CD4-positive, CD25-positive, alpha-beta regulatory T cell (primary cell): ENCODE measurements at regions not wholly inside any gene's neighbourhood (a gene's known extent, or its start where the extent isn't known, plus 50 kb on each side); places are given as distances from the start of the nearest gene placed in this dataset.

Experiments used
- ATAC-seq, 2 donors: fragments of 150-1000 bp; cut with Tn5 transposase; one replicate each; pipeline ENCODE4 v1.10.0; 2021; ENCODE audit warnings: low read depth in 2 of 2, moderate number of reproducible peaks in 2 of 2, moderate library complexity in 1 of 2
- DNase-seq, 3 donors: peaks; one replicate each; pipeline versions ENCODE4 v3.0.0 to v3.0.0-alpha.2; 2012 to 2022; ENCODE audit warnings: mixed read lengths in 1 of 3
- H3K27ac ChIP-seq: one replicate; pipeline ENCODE4 v1.7.0; 2013; ENCODE audit warnings: mild to moderate bottlenecking, low read length; ENCODE audit not compliant: insufficient read depth, poor library complexity, severe bottlenecking
- H3K27me3 ChIP-seq: one replicate; pipeline ENCODE4 v1.7.0; 2013; ENCODE audit warnings: low read length; ENCODE audit not compliant: control insufficient read depth, insufficient read depth
- H3K36me3 ChIP-seq: one replicate; pipeline ENCODE4 v1.7.0; 2013; ENCODE audit warnings: mild to moderate bottlenecking, low read length, moderate library complexity; ENCODE audit not compliant: control insufficient read depth, insufficient read depth
- H3K4me1 ChIP-seq: 2 replicates; pipeline ENCODE4 v1.7.0; 2013; ENCODE audit warnings: mild to moderate bottlenecking, low read length; ENCODE audit not compliant: insufficient read depth, control insufficient read depth, poor library complexity, severe bottlenecking
- H3K4me3 ChIP-seq: one replicate; pipeline ENCODE4 v1.7.0; 2013; ENCODE audit warnings: low read depth, mild to moderate bottlenecking, low read length, moderate library complexity
- H3K9me3 ChIP-seq, 2 experiments: 1 replicate in 1 of 2; 2 replicates in 1 of 2; pipeline ENCODE4 v1.7.0; 2013; ENCODE audit warnings: low read length in 2 of 2, mild to moderate bottlenecking in 1 of 2, moderate library complexity in 1 of 2; ENCODE audit not compliant: control insufficient read depth in 2 of 2
- H3K27ac Mint-ChIP-seq, 3 donors: one replicate each; pipeline ENCODE4 v1.8.0; 2020 to 2022; ENCODE audit warnings: mild to moderate bottlenecking in 3 of 3, mixed read lengths in 3 of 3, moderate library complexity in 2 of 3
- H3K27me3 Mint-ChIP-seq: one replicate; pipeline ENCODE4 v1.8.0; 2022; ENCODE audit warnings: mild to moderate bottlenecking, mixed read lengths
- H3K36me3 Mint-ChIP-seq: one replicate; pipeline ENCODE4 v1.8.0; 2020; ENCODE audit warnings: mixed read lengths
- H3K4me1 Mint-ChIP-seq, 4 donors: one replicate each; pipeline ENCODE4 v1.8.0; 2020 to 2022; ENCODE audit warnings: mixed read lengths in 4 of 4, mild to moderate bottlenecking in 1 of 4
- H3K4me3 Mint-ChIP-seq, 4 donors: one replicate each; pipeline ENCODE4 v1.8.0; 2020 to 2022; ENCODE audit warnings: mild to moderate bottlenecking in 4 of 4, mixed read lengths in 4 of 4, moderate library complexity in 3 of 4
- H3K9me3 Mint-ChIP-seq, 7 donors: one replicate each; pipeline ENCODE4 v1.8.0; 2020 to 2022; ENCODE audit warnings: mixed read lengths in 7 of 7, mild to moderate bottlenecking in 3 of 7, moderate library complexity in 2 of 7

DNA sequence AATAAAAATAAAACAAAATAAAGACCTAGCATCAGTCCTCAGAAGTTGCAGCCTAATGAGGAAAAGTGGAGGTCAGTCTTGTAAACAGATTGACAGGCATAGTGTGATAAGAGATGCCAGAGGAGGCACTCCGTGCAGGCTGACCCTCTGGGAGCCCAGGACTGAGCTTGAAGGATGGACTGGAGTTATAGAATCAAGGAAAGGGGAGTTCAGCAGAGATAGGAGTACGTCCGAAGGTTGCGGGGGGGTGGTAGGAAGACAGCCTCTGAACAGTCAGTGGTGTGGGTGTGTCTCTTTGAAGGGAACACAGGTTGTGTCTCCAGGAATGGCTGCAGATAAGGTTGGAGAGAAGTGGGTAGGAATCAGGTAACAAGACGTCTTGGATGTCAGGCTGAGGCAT is 126.1 kb upstream of the CPEB4 start:
- Mint-ChIP-seq H3K27ac (peak overlapping the region in 2 of 3 donors; percentile 1 to 38), H3K4me1 (peaks cover 0 to 17% (median 10%) of the 10 kb centered on the region in 4 donors), H3K9me3 (peaks cover 0 to 4% (median 0%) of the 10 kb centered on the region in 7 donors), H3K36me3 (no peaks in the 10 kb centered on the region), H3K27me3 (peaks cover 10% of the 10 kb centered on the region), H3K4me3 (no peak overlapping the region)
- ATAC-seq (no peak), DNase-seq (no peak)
- peaks cover 9% of the 10 kb centered on the region for H3K4me1 ChIP-seq
- H3K27me3 ChIP-seq, result no peaks in the 10 kb centered on the region
- no peak overlapping the region for H3K27ac ChIP-seq
- no peaks in the 10 kb centered on the region for H3K36me3 ChIP-seq
- H3K9me3 ChIP-seq, result no peaks in the 10 kb centered on the region
- no peak overlapping the region for H3K4me3 ChIP-seq

DNA sequence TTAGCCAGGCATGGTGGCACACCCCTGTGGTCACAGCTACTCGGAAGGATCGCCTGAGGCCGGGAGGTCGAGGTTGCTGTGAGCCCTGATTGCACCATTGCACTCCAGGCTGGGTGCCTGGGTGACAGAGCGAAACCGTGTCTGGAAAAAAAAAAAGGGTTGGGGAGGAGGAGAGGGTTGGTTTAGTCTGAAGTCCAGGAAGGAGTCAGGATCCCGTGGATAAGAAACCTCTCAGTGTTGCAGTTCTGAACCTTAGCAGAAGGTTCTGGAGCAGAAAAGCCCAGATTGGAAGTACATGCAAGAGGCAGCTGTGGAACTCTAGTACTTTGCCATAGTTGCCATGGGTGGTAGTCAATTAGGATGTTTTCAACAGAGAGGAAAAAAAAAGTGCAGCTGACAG is 125.2 kb upstream of the CPEB4 start:
- peaks cover 0 to 3% (median 0%) of the 10 kb centered on the region in 7 donors for H3K9me3 Mint-ChIP-seq
- H3K27ac Mint-ChIP-seq, result no peak overlapping the region
- DNase-seq (no peak), ATAC-seq (no peak)
- H3K9me3 ChIP-seq, result no peaks in the 10 kb centered on the region
- H3K4me3 Mint-ChIP-seq, result no peak overlapping the region
- H3K4me3 ChIP-seq, result no peak overlapping the region
- peaks cover 0 to 17% (median 10%) of the 10 kb centered on the region in 4 donors for H3K4me1 Mint-ChIP-seq
- no peaks in the 10 kb centered on the region for H3K36me3 Mint-ChIP-seq
- no peaks in the 10 kb centered on the region for H3K36me3 ChIP-seq
- no peaks in the 10 kb centered on the region for H3K27me3 ChIP-seq
- H3K27ac ChIP-seq, result no peak overlapping the region
- H3K4me1 ChIP-seq, result peaks cover 9% of the 10 kb centered on the region
- H3K27me3 Mint-ChIP-seq, result peaks cover 6% of the 10 kb centered on the region

DNA sequence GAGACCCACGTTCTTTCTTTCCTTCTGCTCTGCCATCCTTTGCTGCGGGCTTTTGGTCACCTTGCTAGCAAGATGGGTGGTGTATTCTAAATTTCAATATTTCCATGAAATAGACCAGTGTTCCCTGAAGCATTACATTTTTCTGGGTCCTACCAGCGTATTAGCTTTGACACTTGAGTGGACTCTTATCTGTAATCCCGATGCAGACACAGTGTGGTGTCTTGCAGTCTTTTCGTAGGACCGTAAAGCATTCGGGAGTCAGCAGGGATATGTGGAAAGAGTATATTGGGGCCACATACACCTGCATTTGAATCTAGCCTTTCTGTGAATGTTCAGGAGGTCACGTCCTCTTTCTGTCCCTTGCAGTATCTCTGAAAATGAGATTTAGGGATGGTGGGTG is 124.7 kb upstream of the CPEB4 start:
- no peak overlapping the region for H3K4me3 ChIP-seq
- no peaks in the 10 kb centered on the region for H3K27me3 ChIP-seq
- Mint-ChIP-seq H3K4me1 (peaks cover 0 to 17% (median 10%) of the 10 kb centered on the region in 4 donors), H3K4me3 (no peak overlapping the region), H3K27me3 (peaks cover 6% of the 10 kb centered on the region), H3K36me3 (no peaks in the 10 kb centered on the region), H3K9me3 (peaks cover 0 to 3% (median 0%) of the 10 kb centered on the region in 7 donors), H3K27ac (no peak overlapping the region)
- no peak overlapping the region for H3K27ac ChIP-seq
- no peaks in the 10 kb centered on the region for H3K36me3 ChIP-seq
- ATAC-seq (no peak), DNase-seq (no peak)
- H3K9me3 ChIP-seq, result no peaks in the 10 kb centered on the region
- H3K4me1 ChIP-seq, result peaks cover 9% of the 10 kb centered on the region

GRCh38 chr5:173764332-173765028 is 123.7 kb upstream of the CPEB4 start:
- Mint-ChIP-seq H3K9me3 (peaks cover 0 to 3% (median 0%) of the 10 kb centered on the region in 7 donors), H3K4me3 (peak overlapping the region in 1 of 4 donors; percentile 29), H3K4me1 (peaks cover 0 to 17% (median 9%) of the 10 kb centered on the region in 4 donors), H3K27ac (peak overlapping the region; percentile 23 to 70 (median 70)), H3K27me3 (peaks cover 6% of the 10 kb centered on the region), H3K36me3 (no peaks in the 10 kb centered on the region)
- DNase-seq, result peak in 1 of 3 donors; percentile 12
- Histone ChIP-seq H3K36me3 (no peaks in the 10 kb centered on the region), H3K4me3 (no peak overlapping the region), H3K27ac (no peak overlapping the region), H3K4me1 (peaks cover 9% of the 10 kb centered on the region), H3K9me3 (no peaks in the 10 kb centered on the region), H3K27me3 (no peaks in the 10 kb centered on the region)
- peak in 1 of 2 donors; percentile 58 for ATAC-seq

- Mint-ChIP-seq H3K4me3 (peak overlapping the region in 1 of 4 donors; percentile 29), H3K36me3 (no peaks in the 10 kb centered on the region), H3K4me1 (peaks cover 0 to 17% (median 9%) of the 10 kb centered on the region in 4 donors), H3K27me3 (peaks cover 6% of the 10 kb centered on the region), H3K27ac (peak overlapping the region; percentile 23 to 70 (median 70)), H3K9me3 (peaks cover 0 to 3% (median 0%) of the 10 kb centered on the region in 7 donors)
- ATAC-seq (no peak), DNase-seq (peak in 1 of 3 donors; percentile 31)
- Histone ChIP-seq H3K27ac (no peak overlapping the region), H3K36me3 (no peaks in the 10 kb centered on the region), H3K4me1 (peaks cover 9% of the 10 kb centered on the region), H3K4me3 (no peak overlapping the region), H3K27me3 (no peaks in the 10 kb centered on the region), H3K9me3 (no peaks in the 10 kb centered on the region)
Observed at GRCh38 chr5:173765029-173765644, 123.0 kb upstream of the CPEB4 start.

DNA sequence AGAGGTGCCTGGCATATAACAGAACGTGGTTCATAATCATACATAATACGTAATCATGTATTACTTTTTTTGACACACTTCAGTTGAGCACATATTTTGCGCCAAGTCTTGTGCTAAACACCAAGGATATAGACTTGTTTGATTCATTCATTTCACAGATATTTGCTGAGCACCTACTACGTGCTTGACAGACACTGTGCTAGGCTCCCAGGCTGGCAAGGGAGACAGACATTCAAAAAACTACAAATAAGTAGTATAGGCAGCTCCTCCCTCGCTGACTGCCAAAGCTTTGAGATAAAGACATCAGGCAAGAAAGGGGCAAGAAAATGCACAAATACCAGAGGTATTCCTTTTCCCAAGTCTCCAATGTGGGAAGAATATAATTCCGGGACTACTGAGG is 122.5 kb upstream of the CPEB4 start:
- H3K27ac ChIP-seq, result no peak overlapping the region
- peak overlapping the region in 2 of 3 donors; percentile 1 to 2 for H3K27ac Mint-ChIP-seq
- no peaks in the 10 kb centered on the region for H3K27me3 ChIP-seq
- peaks cover 0 to 3% (median 0%) of the 10 kb centered on the region in 7 donors for H3K9me3 Mint-ChIP-seq
- H3K27me3 Mint-ChIP-seq, result peaks cover 6% of the 10 kb centered on the region
- no peaks in the 10 kb centered on the region for H3K9me3 ChIP-seq
- no peak overlapping the region for H3K4me3 Mint-ChIP-seq
- peaks cover 9% of the 10 kb centered on the region for H3K4me1 ChIP-seq
- H3K4me3 ChIP-seq, result no peak overlapping the region
- DNase-seq, result no peak
- H3K36me3 Mint-ChIP-seq, result no peaks in the 10 kb centered on the region
- no peaks in the 10 kb centered on the region for H3K36me3 ChIP-seq
- peaks cover 0 to 17% (median 9%) of the 10 kb centered on the region in 4 donors for H3K4me1 Mint-ChIP-seq
- no peak for ATAC-seq

DNA sequence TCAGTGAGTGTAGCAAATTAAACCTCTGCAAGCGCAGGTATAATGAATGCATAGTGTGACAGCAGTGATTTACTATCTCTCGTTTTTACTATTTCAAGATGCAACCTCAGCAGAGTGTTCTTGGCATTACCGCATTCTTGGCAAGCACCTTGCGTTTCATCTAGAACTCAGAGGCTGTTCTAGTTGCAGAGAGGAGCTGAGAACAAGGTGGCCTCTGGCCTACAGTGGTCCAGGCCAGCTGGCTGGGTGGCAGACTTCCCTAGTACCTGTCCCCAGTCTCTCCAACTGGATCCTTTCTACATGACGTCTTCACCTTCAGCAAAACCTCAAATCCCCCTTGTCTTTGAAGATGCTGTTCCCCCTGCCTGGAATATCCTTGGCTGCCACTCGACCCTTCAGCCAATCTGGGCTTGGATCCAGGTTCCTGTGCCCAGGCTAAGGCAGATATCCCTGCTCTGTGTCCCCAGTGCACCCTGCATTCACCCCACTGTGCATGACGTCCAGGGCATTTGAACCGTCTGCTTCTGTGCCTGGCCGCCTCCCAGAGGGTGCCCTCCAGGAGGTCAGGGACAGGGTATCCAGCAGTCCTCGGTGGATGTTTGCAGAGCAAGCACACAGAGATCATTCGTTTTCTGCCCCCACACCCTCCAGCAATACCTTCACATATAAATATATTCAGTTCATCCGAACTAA is 120.4 kb upstream of the CPEB4 start:
- Histone ChIP-seq H3K9me3 (no peaks in the 10 kb centered on the region), H3K4me3 (no peak overlapping the region), H3K4me1 (peaks cover 9% of the 10 kb centered on the region), H3K27ac (no peak overlapping the region), H3K27me3 (no peaks in the 10 kb centered on the region), H3K36me3 (no peaks in the 10 kb centered on the region)
- peaks cover 0 to 14% (median 7%) of the 10 kb centered on the region in 4 donors for H3K4me1 Mint-ChIP-seq
- peaks cover 0 to 2% (median 0%) of the 10 kb centered on the region in 7 donors for H3K9me3 Mint-ChIP-seq
- ATAC-seq, result no peak
- no peak overlapping the region for H3K27ac Mint-ChIP-seq
- H3K36me3 Mint-ChIP-seq, result no peaks in the 10 kb centered on the region
- no peak for DNase-seq
- no peak overlapping the region for H3K4me3 Mint-ChIP-seq
- H3K27me3 Mint-ChIP-seq, result no peaks in the 10 kb centered on the region
